ENCODE measurements at regions not wholly inside any gene's neighbourhood (a gene's known extent, or its start where the extent isn't known, plus 50 kb on each side); places are given as distances from the start of the nearest gene placed in this dataset.

DNA sequence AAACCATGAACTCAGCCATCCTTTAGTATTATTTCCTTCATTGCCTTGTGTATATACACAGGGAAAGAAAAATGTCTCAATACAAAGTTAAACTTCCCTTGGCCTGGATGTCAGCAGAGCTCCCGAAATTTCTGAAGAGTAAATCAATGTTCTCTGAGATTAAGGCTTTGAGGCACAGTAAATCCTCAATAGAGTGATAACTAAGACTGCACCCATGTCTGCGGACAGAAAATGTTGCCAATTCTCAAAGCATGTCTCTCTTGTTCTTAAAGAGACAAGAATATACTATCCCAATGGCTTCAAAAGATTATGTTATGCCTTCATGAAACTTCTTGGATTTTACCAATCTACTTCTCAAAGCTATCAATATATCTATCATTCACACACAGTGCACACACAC lies 1196.7 kb upstream of the TENM4 start:
- no peak for DNase-seq (ENCODE audit: low read depth in 4 of 4, low spot score in 1 of 4)

- no peak for DNase-seq (ENCODE audit: low read depth in 4 of 4, low spot score in 1 of 4)
These were observed 1196.2 kb upstream of the TENM4 start for GRCh38 chr11:80636999-80637398.

- DNase-seq (ENCODE audit: low read depth in 4 of 4, low spot score in 1 of 4), result no peak
These were observed 1194.3 kb upstream of the TENM4 start for GRCh38 chr11:80635178-80635577.

GRCh38 chr11:80632691-80633090 lies 1191.9 kb upstream of the TENM4 start:
- no peak for DNase-seq (ENCODE audit: low read depth in 4 of 4, low spot score in 1 of 4)

DNA sequence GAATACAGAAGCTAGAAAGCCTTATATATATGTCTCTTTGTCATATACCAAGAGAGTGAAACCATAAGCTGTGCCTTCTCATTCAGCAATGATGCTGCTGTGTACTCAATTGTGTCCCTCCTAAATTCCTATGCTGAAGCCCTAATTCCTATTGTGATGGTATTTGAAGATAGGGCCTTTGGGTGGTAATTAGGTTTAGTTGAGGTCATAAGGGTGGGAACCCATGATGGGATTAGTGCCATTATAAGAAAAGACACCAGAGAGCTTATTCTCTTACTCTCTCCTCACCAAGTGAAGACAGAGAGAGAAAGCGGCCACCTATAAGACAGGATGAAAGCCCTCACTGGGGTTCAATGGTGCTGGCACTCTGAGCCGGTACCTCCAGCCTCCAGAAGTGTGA lies 1191.3 kb upstream of the TENM4 start:
- DNase-seq (ENCODE audit: low read depth in 4 of 4, low spot score in 1 of 4), result no peak

- no peak for DNase-seq (ENCODE audit: low read depth in 4 of 4, low spot score in 1 of 4)
These were observed 1188.6 kb upstream of the TENM4 start for GRCh38 chr11:80629466-80629865.

GRCh38 chr11:80627364-80627763 lies 1186.5 kb upstream of the TENM4 start:
- no peak for DNase-seq (ENCODE audit: low read depth in 4 of 4, low spot score in 1 of 4)

DNA sequence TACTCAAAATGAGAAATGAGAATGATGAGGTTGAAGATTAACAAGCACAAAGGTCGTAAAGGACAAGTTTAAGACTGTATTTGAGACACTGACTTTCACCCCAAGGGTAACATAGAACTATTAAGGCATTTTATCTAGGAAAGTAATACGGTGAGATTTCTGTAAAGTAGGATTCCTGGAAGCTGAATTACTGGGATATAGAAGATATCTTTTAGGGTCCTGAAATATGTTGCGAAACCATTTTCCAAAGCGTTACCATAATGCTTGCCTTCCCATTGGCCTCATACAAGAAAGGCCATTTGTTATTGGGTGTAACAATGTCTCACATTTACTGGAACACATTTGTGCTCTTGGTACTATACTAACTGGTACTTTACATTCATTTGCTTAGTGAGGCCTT lies 1185.9 kb upstream of the TENM4 start:
- DNase-seq (ENCODE audit: low read depth in 4 of 4, low spot score in 1 of 4), result no peak

GRCh38 chr11:80625563-80625962 lies 1184.7 kb upstream of the TENM4 start:
- no peak for DNase-seq (ENCODE audit: low read depth in 4 of 4, low spot score in 1 of 4)

DNA sequence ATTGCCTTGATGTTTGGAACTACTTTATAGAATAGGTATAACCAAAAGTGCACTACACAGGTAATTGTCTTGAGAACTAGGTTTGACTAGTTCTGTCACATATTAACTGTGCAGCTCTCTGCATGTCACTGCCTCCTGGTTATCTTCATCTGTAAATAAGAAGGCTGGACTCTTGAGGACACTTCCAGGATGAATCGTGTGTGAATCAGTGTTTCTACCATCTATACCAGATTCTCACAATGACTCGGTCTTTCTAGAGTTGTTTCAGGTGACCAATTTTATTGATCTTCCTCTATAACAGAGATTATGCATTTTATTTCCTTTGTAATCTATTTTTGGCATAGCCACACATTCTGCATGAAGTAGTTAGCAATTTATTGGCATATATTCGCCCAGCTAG lies 1181.0 kb upstream of the TENM4 start:
- no peak for DNase-seq (ENCODE audit: low read depth in 4 of 4, low spot score in 1 of 4)

- DNase-seq (ENCODE audit: low read depth in 4 of 4, low spot score in 1 of 4), result no peak
These were observed 1180.0 kb upstream of the TENM4 start for GRCh38 chr11:80620867-80621266.

DNA sequence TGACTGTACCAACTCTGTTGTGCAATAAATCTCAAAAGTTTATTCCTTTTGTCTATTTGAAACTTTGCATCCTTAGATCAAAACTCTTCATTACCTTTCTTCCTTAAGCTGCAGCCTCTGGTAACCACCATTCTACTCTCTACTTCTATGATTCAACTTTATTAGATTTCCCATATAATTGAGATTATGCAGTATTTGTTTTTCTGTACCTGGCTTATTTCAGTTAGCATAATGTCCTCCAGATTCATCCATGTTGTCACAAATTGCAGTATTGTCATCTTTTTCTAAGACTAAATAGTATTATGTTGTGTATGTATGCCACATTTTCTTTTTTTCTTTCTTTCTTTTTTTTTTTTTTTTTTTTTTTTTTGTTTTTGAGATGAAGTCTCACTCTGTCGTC lies 1176.3 kb upstream of the TENM4 start:
- no peak for DNase-seq (ENCODE audit: low read depth in 4 of 4, low spot score in 1 of 4)

DNA sequence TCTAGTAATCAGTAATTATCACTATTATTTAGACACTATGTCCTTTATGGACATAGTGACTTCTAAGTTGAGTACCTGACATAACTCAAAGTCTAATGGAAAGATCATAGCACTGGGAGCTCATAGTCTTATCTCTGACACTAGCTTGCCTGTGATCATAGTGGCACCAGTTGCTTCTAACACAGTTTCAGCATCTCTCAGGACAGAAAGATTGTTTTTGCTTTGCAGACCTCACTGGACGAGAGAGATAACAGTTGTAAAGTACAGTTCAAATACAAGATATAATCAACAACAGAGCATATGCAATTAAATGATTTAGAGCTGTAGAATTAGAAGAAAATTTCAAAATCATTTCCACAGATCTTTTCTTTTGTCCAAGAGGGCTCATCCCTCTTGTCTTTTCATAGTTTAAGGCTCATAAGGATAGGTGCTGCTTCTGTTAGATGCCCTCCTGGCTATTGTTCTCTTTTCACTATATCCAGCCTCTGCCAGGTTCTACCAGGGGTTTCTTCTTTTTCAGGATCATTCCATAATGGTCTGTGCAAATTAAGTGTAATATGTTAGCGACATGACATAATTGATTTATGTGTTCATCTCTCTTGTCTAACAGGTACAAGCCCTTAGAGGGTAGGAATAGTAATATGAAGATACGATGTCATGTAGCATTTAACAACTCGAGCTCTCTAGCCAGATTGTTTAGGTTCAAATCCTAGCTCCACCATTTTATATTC lies 1175.4 kb upstream of the TENM4 start:
- DNase-seq (ENCODE audit: low read depth in 4 of 4, low spot score in 1 of 4), result no peak

GRCh38 chr11:80613655-80614054 lies 1172.8 kb upstream of the TENM4 start:
- no peak for DNase-seq (ENCODE audit: low read depth in 4 of 4, low spot score in 1 of 4)

- no peak for DNase-seq (ENCODE audit: low read depth in 4 of 4, low spot score in 1 of 4)
These were observed 1169.7 kb upstream of the TENM4 start for GRCh38 chr11:80610516-80610915.

DNA sequence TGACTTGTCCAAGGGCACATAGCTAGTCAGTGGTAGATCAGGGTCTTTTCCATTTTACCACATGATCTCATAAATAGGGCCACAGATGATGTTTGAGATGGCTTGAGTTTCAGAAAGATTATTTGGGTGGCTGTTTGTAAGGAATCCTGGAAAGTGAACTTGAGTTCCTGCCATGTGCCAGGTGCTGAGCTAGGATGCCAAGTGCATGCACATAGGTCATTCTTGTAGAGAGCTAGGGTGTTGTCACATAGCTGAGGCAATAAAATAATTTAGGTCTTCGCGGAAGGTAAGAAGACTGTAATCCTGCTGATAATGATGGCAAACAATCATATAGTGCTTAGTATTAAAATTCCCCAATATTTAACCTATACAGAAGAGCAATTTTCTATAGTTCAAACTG lies 1162.6 kb upstream of the TENM4 start:
- no peak for DNase-seq (ENCODE audit: low read depth in 4 of 4, low spot score in 1 of 4)

GRCh38 chr11:80598905-80599304 lies 1158.1 kb upstream of the TENM4 start:
- DNase-seq (ENCODE audit: low read depth in 4 of 4, low spot score in 1 of 4), result no peak

GRCh38 chr11:80596291-80596810 lies 1155.5 kb upstream of the TENM4 start:
- no peak for DNase-seq (ENCODE audit: low read depth in 4 of 4, low spot score in 1 of 4)

DNA sequence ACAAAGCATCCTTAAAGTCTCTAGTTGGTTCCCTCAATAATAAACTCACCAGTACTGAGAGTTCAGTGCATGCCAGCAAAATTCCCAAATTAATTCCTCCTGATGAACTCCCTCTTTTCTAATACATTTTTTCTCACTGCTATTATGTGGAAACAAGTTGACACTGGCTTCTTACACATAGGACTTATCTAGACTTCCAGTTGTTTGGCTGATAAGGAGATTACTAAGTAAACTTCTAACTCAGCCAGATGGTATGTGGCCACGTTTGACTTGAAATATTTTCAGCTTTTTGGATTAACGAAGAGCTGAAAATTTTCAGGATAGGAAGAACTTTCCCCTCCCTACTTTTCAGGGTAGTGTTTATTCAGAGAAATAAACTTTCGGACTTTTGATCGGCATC lies 1154.2 kb upstream of the TENM4 start:
- DNase-seq (ENCODE audit: low read depth in 4 of 4, low spot score in 1 of 4), result no peak

- no peak for DNase-seq (ENCODE audit: low read depth in 4 of 4, low spot score in 1 of 4)
These were observed 1153.0 kb upstream of the TENM4 start for GRCh38 chr11:80593648-80594374.

DNA sequence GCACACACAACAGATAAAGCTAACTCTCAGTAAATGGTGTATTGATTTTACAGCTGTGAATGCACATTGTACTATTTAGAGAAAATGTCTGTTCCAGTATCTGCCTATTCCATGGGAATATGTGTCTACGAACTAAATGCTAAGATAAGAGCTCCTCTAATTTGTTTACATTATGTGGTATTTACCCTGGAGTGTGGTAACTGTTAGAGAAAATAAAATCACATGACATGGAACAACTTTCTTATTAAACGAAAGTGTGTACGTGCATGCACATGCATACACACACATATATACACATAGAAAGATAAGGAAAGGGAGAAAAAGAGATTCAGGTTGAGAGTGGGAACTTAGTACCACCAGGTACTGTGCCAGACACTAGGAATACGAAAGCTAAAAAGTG lies 1151.7 kb upstream of the TENM4 start:
- DNase-seq (ENCODE audit: low read depth in 4 of 4, low spot score in 1 of 4), result no peak

GRCh38 chr11:80587906-80588305 lies 1147.1 kb upstream of the TENM4 start:
- DNase-seq (ENCODE audit: low read depth in 4 of 4, low spot score in 1 of 4), result no peak

GRCh38 chr11:80586464-80586863 lies 1145.6 kb upstream of the TENM4 start:
- DNase-seq (ENCODE audit: low read depth in 4 of 4, low spot score in 1 of 4), result no peak

All from stimulated activated CD4-positive, alpha-beta T cell treated with anti-CD3 and anti-CD28 coated beads, Interleukin-1b, Interleukin-23, amount 100 ng/mL, for 24 hours (primary cell).